ENCODE measurements at regions not wholly inside any gene's neighbourhood (a gene's known extent, or its start where the extent isn't known, plus 50 kb on each side); places are given as distances from the start of the nearest gene placed in this dataset.

GRCh38 chr6:74492587-74492986 lies 713.3 kb downstream of the COL12A1 start:
- TF ChIP-seq, protein P1, sequence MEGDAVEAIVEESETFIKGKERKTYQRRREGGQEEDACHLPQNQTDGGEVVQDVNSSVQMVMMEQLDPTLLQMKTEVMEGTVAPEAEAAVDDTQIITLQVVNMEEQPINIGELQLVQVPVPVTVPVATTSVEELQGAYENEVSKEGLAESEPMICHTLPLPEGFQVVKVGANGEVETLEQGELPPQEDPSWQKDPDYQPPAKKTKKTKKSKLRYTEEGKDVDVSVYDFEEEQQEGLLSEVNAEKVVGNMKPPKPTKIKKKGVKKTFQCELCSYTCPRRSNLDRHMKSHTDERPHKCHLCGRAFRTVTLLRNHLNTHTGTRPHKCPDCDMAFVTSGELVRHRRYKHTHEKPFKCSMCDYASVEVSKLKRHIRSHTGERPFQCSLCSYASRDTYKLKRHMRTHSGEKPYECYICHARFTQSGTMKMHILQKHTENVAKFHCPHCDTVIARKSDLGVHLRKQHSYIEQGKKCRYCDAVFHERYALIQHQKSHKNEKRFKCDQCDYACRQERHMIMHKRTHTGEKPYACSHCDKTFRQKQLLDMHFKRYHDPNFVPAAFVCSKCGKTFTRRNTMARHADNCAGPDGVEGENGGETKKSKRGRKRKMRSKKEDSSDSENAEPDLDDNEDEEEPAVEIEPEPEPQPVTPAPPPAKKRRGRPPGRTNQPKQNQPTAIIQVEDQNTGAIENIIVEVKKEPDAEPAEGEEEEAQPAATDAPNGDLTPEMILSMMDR (IDR thresholded peaks at IDR 0.05; ENCODE audit: poor library complexity, severe bottlenecking), result no peak
- TF ChIP-seq TAF1 (IDR thresholded peaks at IDR 0.05; ENCODE audit: low read depth), result no peak
- no peak for TF ChIP-seq SMC3 (conservative IDR thresholded peaks at IDR 0.05; ENCODE audit: poor library complexity)
- TF ChIP-seq RAD21 (conservative IDR thresholded peaks at IDR 0.05), result no peak

Data from neural cell (in vitro differentiated cells).